Naive thymus-derived CD4-positive, alpha-beta T cell (primary cell): ENCODE measurements at regions not wholly inside any gene's neighbourhood (a gene's known extent, or its start where the extent isn't known, plus 50 kb on each side); places are given as distances from the start of the nearest gene placed in this dataset.

Source experiments
- ATAC-seq: fragments of 150-1000 bp; cut with Tn5 transposase; 2 replicates; pipeline ENCODE4 v1.10.0; 2021; ENCODE audit warnings: mild to moderate bottlenecking, moderate library complexity
- CTCF ChIA-PET: fragments of 350-600 bp; sonication (Branson Sonifier 250); formaldehyde crosslinking; loops from one replicate; lab custom pipeline; 2021; ENCODE audit warnings: antibody characterized with exemption; lab: Charles Lee
- POLR2A ChIA-PET: fragments of 350-600 bp; sonication (Branson Sonifier 250); formaldehyde crosslinking; loops from one replicate; lab custom pipeline; 2021; ENCODE audit warnings: antibody characterized with exemption, inconsistent platforms; lab: Charles Lee
- DNase-seq, 9 donors: peaks; one replicate each; pipeline versions ENCODE4 v3.0.0 to v3.0.0-alpha.2; 2020 to 2022; ENCODE audit warnings: mixed read lengths in 1 of 9
- H3K27ac ChIP-seq: one replicate; pipeline ENCODE4 v1.7.0; 2013; ENCODE audit warnings: mild to moderate bottlenecking, low read depth, low read length, moderate library complexity
- H3K27me3 ChIP-seq, 2 donors: one replicate each; pipeline ENCODE4 v1.7.0; 2013; ENCODE audit warnings: low read length in 2 of 2, mild to moderate bottlenecking in 2 of 2, moderate library complexity in 2 of 2; ENCODE audit not compliant: control insufficient read depth in 2 of 2, insufficient read depth in 2 of 2
- H3K36me3 ChIP-seq, 3 experiments: 1 replicate in 2 of 3; 2 replicates in 1 of 3; pipeline ENCODE4 v1.7.0; 2013; ENCODE audit warnings: low read length in 3 of 3, mild to moderate bottlenecking in 3 of 3, moderate library complexity in 1 of 3; ENCODE audit not compliant: insufficient read depth in 3 of 3, control insufficient read depth in 2 of 3
- H3K4me1 ChIP-seq, 2 donors: one replicate each; pipeline ENCODE4 v1.7.0; 2013; ENCODE audit warnings: low read length in 2 of 2, mild to moderate bottlenecking in 2 of 2, moderate library complexity in 1 of 2; ENCODE audit not compliant: control insufficient read depth in 2 of 2, insufficient read depth in 2 of 2
- H3K4me3 ChIP-seq: 2 replicates; pipeline ENCODE4 v1.7.0; 2013; ENCODE audit warnings: mild to moderate bottlenecking, low read length
- H3K9me3 ChIP-seq, 3 experiments: 1 replicate in 2 of 3; 2 replicates in 1 of 3; pipeline ENCODE4 v1.7.0; 2013; ENCODE audit warnings: low read length in 3 of 3; ENCODE audit not compliant: control insufficient read depth in 2 of 3
- H3K27ac Mint-ChIP-seq, 9 donors: one replicate each; pipeline ENCODE4 v1.8.0; 2020 to 2022; ENCODE audit warnings: mixed read lengths in 9 of 9, mild to moderate bottlenecking in 8 of 9, moderate library complexity in 5 of 9, inconsistent platforms in 2 of 9
- H3K27me3 Mint-ChIP-seq, 5 donors: one replicate each; pipeline ENCODE4 v1.8.0; 2021 to 2022; ENCODE audit warnings: mixed read lengths in 5 of 5, mild to moderate bottlenecking in 1 of 5
- H3K36me3 Mint-ChIP-seq, 5 donors: one replicate each; pipeline ENCODE4 v1.8.0; 2020 to 2022; ENCODE audit warnings: mixed read lengths in 5 of 5, mild to moderate bottlenecking in 3 of 5, inconsistent platforms in 1 of 5
- H3K4me1 Mint-ChIP-seq, 7 donors: one replicate each; pipeline ENCODE4 v1.8.0; 2020 to 2022; ENCODE audit warnings: mixed read lengths in 7 of 7, mild to moderate bottlenecking in 3 of 7, inconsistent platforms in 1 of 7
- H3K4me3 Mint-ChIP-seq, 10 donors: one replicate each; pipeline ENCODE4 v1.8.0; 2020 to 2022; ENCODE audit warnings: mild to moderate bottlenecking in 10 of 10, mixed read lengths in 10 of 10, moderate library complexity in 6 of 10, inconsistent platforms in 2 of 10
- H3K9me3 Mint-ChIP-seq, 11 donors: one replicate each; pipeline ENCODE4 v1.8.0; 2020 to 2022; ENCODE audit warnings: mixed read lengths in 11 of 11, mild to moderate bottlenecking in 4 of 11, inconsistent platforms in 1 of 11, moderate library complexity in 1 of 11
- intact Hi-C, 2 donors: fragments of 100-400 bp; cut with micrococcal nuclease; formaldehyde crosslinking; loops; one replicate each; pipeline ENCODE4 v1.15.1; 2023

DNA sequence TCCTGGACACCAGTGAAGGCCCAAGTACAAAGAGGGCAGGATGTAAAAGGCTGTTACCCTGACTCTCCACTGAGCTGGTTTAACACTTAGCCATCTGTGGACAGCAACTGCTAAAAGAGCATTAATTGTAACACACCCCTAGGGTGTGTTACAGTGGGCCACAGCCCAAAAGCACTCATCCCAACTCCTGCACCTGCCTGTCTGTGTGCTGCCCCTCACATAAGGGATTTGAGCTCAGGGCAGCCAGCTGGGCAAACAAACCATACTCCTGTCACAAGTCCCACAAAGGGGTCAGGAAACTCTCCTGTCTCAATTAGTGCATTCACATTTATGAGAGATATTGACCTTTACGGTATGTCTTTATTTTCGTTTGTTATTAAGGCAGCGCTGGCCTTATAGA is 833.1 kb upstream of the NXPH2 start:
- Histone ChIP-seq H3K36me3 (no peaks in the 10 kb centered on the region), H3K27me3 (no peaks in the 10 kb centered on the region), H3K9me3 (no peaks in the 10 kb centered on the region), H3K4me3 (no peak overlapping the region), H3K4me1 (no peaks in the 10 kb centered on the region), H3K27ac (no peak overlapping the region)
- H3K36me3 Mint-ChIP-seq, result no peaks in the 10 kb centered on the region
- H3K4me3 Mint-ChIP-seq, result no peak overlapping the region
- intact Hi-C loops, result no loop called here
- ChIA-PET POLR2A (no interaction called here), CTCF (no interaction called here)
- ATAC-seq, result no peak
- H3K27me3 Mint-ChIP-seq, result no peaks in the 10 kb centered on the region
- no peak for DNase-seq
- no peak overlapping the region for H3K27ac Mint-ChIP-seq
- H3K9me3 Mint-ChIP-seq, result peaks cover 0 to 30% (median 8%) of the 10 kb centered on the region in 11 donors
- no peaks in the 10 kb centered on the region for H3K4me1 Mint-ChIP-seq

DNA sequence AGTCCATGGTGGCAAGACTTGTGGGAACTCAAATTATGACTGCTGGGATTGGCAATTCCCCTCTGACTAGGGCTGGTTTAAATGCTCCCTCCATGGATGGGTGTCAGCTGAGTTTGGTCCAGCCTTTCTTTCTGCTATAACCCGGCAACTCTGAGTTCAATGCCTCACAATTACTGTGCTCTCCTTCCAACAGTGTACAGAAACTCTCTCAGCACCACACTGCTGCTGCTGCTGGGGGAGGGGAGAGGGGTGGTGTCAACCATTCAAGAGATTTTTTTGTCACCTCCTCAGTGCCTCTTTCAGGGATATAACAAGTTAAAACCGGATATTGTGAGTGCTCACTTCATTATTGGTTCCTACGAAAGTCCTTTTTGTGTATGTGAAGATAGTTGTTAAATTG is 830.3 kb upstream of the NXPH2 start:
- H3K27ac Mint-ChIP-seq, result no peak overlapping the region
- no peaks in the 10 kb centered on the region for H3K27me3 Mint-ChIP-seq
- no peaks in the 10 kb centered on the region for H3K4me1 Mint-ChIP-seq
- no peak overlapping the region for H3K4me3 ChIP-seq
- intact Hi-C loops, result no loop called here
- no peaks in the 10 kb centered on the region for H3K9me3 ChIP-seq
- POLR2A ChIA-PET, result no interaction called here
- no peaks in the 10 kb centered on the region for H3K36me3 ChIP-seq
- no peak overlapping the region for H3K4me3 Mint-ChIP-seq
- ATAC-seq (no peak), DNase-seq (no peak)
- CTCF ChIA-PET, result no interaction called here
- no peak overlapping the region for H3K27ac ChIP-seq
- peaks cover 0 to 30% (median 13%) of the 10 kb centered on the region in 11 donors for H3K9me3 Mint-ChIP-seq
- no peaks in the 10 kb centered on the region for H3K36me3 Mint-ChIP-seq
- H3K27me3 ChIP-seq, result no peaks in the 10 kb centered on the region
- H3K4me1 ChIP-seq, result no peaks in the 10 kb centered on the region

DNA sequence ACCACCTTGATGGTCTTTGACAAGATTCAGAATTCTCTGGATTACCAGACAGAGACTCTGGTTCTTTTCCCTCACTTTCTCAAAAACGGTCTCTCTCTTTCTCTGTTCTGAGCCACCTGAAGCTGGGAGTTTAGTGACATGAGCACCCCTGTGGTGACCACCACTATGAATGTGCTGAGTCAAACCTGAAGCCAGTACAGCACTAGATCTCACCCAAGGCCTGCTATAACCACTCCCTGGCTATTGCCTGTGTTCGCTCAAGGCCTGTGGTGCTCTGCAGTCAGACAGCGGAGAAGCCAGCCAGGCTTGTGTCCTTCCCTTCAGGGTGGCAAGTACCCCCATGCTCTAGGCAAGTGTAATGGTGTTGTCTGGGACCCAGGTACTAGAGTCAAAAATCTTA is 828.9 kb upstream of the NXPH2 start:
- H3K4me1 ChIP-seq, result no peaks in the 10 kb centered on the region
- Mint-ChIP-seq H3K27ac (no peak overlapping the region), H3K9me3 (peaks cover 0 to 34% (median 14%) of the 10 kb centered on the region in 11 donors), H3K36me3 (no peaks in the 10 kb centered on the region), H3K4me3 (no peak overlapping the region), H3K27me3 (no peaks in the 10 kb centered on the region), H3K4me1 (no peaks in the 10 kb centered on the region)
- H3K27ac ChIP-seq, result no peak overlapping the region
- H3K27me3 ChIP-seq, result no peaks in the 10 kb centered on the region
- intact Hi-C loops, result no loop called here
- H3K36me3 ChIP-seq, result no peaks in the 10 kb centered on the region
- ChIA-PET CTCF (no interaction called here), POLR2A (no interaction called here)
- no peak for DNase-seq
- H3K4me3 ChIP-seq, result no peak overlapping the region
- no peaks in the 10 kb centered on the region for H3K9me3 ChIP-seq
- ATAC-seq, result no peak

DNA sequence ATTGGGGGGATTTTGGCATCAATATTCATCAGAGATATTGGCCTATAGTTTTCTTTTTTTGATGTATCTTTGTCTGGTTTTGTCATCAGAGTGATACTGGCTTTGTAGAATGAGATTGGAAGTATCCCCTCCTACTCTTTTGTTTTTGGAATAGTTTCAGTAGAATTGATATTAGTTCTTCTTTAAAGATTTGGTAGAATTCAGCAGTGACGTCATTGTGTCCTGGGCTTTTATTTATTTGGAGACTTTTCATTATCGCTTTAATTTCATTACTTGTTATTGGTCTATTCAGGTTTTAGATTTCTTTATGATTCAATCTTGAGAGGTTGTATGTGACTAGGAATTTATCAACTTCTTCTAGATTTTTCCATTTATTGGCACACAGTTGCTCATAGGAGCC is 825.5 kb upstream of the NXPH2 start:
- Mint-ChIP-seq H3K27ac (no peak overlapping the region), H3K9me3 (peaks cover 1 to 40% (median 14%) of the 10 kb centered on the region in 11 donors), H3K27me3 (no peaks in the 10 kb centered on the region), H3K4me3 (no peak overlapping the region), H3K4me1 (no peaks in the 10 kb centered on the region), H3K36me3 (no peaks in the 10 kb centered on the region)
- POLR2A ChIA-PET, result no interaction called here
- H3K27me3 ChIP-seq, result no peaks in the 10 kb centered on the region
- H3K4me1 ChIP-seq, result no peaks in the 10 kb centered on the region
- CTCF ChIA-PET, result no interaction called here
- no peak for DNase-seq
- H3K9me3 ChIP-seq, result no peaks in the 10 kb centered on the region
- H3K4me3 ChIP-seq, result no peak overlapping the region
- no peaks in the 10 kb centered on the region for H3K36me3 ChIP-seq
- intact Hi-C loops, result no loop called here
- H3K27ac ChIP-seq, result no peak overlapping the region
- ATAC-seq, result no peak

DNA sequence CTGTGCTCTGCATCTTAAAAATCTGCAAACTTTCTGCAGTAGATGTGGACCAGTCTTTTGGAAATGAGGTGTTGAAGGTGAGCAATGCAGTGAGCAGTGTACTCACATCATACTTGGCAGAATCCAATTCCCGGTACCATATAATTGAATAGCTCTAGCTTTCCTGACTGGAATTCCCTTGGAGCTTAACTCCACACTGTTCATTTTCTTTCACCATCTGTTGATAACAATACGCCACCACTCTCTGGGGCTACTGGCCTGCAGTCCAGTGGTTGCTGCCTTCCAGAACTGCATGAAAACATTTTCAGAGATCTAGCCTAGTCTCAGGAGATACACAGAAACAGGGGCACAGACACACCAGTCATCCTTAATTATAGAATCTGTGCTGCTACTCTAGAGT is 820.0 kb upstream of the NXPH2 start:
- no peak overlapping the region for H3K4me3 Mint-ChIP-seq
- POLR2A ChIA-PET, result no interaction called here

DNA sequence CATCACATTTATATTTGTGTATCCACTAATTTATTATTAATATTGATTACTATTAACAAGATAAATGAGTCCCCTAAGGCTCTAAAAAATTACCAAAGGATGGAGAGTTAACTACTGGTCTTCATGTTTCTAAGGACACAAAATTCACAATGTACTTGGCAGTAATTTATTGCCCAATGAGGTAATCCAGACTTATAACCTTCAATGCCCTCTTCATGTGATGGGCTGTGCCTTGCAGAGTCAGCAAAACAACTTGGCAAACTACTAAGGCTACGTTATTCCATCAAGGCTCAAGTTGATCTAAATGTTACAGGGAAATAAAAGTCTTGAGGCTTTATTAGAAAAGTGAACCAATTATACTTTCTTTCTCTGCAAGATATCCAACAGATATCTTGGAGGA is 804.9 kb upstream of the NXPH2 start:
- H3K4me1 Mint-ChIP-seq, result no peaks in the 10 kb centered on the region
- H3K27me3 Mint-ChIP-seq, result no peaks in the 10 kb centered on the region
- ChIA-PET POLR2A (no interaction called here), CTCF (no interaction called here)
- no peak overlapping the region for H3K4me3 Mint-ChIP-seq
- ATAC-seq (no peak), DNase-seq (no peak)
- no peak overlapping the region for H3K4me3 ChIP-seq
- H3K4me1 ChIP-seq, result no peaks in the 10 kb centered on the region
- H3K27me3 ChIP-seq, result no peaks in the 10 kb centered on the region
- no peak overlapping the region for H3K27ac Mint-ChIP-seq
- H3K9me3 ChIP-seq, result no peaks in the 10 kb centered on the region
- H3K36me3 ChIP-seq, result no peaks in the 10 kb centered on the region
- intact Hi-C loops, result no loop called here
- H3K27ac ChIP-seq, result no peak overlapping the region
- H3K36me3 Mint-ChIP-seq, result no peaks in the 10 kb centered on the region
- H3K9me3 Mint-ChIP-seq, result peaks cover 0 to 12% (median 3%) of the 10 kb centered on the region in 11 donors

More for the DNA sequence above, 820.0 kb upstream of the NXPH2 start:
- Mint-ChIP-seq H3K36me3 (no peaks in the 10 kb centered on the region), H3K9me3 (peaks cover 0 to 17% (median 4%) of the 10 kb centered on the region in 11 donors), H3K4me1 (no peaks in the 10 kb centered on the region), H3K27ac (no peak overlapping the region), H3K27me3 (no peaks in the 10 kb centered on the region)
- ATAC-seq (no peak), DNase-seq (no peak)
- CTCF ChIA-PET, result no interaction called here
- H3K4me3 ChIP-seq, result no peak overlapping the region
- no peak overlapping the region for H3K27ac ChIP-seq
- H3K4me1 ChIP-seq, result no peaks in the 10 kb centered on the region
- H3K27me3 ChIP-seq, result no peaks in the 10 kb centered on the region
- peaks cover 0 to 7% (median 0%) of the 10 kb centered on the region in 3 experiments for H3K9me3 ChIP-seq
- H3K36me3 ChIP-seq, result no peaks in the 10 kb centered on the region
- intact Hi-C loops, result no loop called here

DNA sequence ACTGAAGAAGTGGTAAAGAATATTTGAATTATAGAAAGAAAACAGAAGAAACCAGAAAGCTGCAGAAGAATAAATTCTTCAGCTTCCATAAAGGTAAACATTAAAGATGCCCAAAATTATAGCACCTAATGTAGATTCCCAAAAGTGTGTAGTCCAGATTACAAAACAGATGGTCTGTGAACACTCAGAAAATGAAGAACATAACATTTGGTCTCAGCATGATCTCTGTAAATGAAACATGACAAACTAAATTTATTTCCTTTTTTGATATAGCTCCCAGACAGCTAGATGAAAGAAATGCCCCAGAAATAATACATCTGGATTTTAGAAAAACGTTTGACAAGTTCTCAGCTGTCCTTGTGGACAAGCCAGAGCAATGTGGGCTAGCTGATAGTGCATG is 794.2 kb upstream of the NXPH2 start:
- H3K4me3 Mint-ChIP-seq, result no peak overlapping the region
- H3K9me3 Mint-ChIP-seq, result peaks cover 1 to 39% (median 11%) of the 10 kb centered on the region in 11 donors
- no peaks in the 10 kb centered on the region for H3K27me3 ChIP-seq
- CTCF ChIA-PET, result no interaction called here
- H3K27ac Mint-ChIP-seq, result no peak overlapping the region
- H3K9me3 ChIP-seq, result no peaks in the 10 kb centered on the region
- no peak overlapping the region for H3K27ac ChIP-seq
- no peaks in the 10 kb centered on the region for H3K36me3 ChIP-seq
- H3K27me3 Mint-ChIP-seq, result no peaks in the 10 kb centered on the region
- intact Hi-C loops, result no loop called here
- POLR2A ChIA-PET, result no interaction called here
- H3K4me3 ChIP-seq, result no peak overlapping the region
- H3K36me3 Mint-ChIP-seq, result no peaks in the 10 kb centered on the region
- ATAC-seq (no peak), DNase-seq (no peak)
- no peaks in the 10 kb centered on the region for H3K4me1 Mint-ChIP-seq
- no peaks in the 10 kb centered on the region for H3K4me1 ChIP-seq
